Panc1 (cell line): ENCODE measurements at regions not wholly inside any gene's neighbourhood (a gene's known extent, or its start where the extent isn't known, plus 50 kb on each side); places are given as distances from the start of the nearest gene placed in this dataset.

Experiments used
- ATAC-seq: fragments of 200-7000 bp; cut with Tn5 transposase; 2 replicates; pipeline ENCODE4 v1.9.1; 2020; ENCODE audit warnings: mild to moderate bottlenecking, moderate library complexity
- BruUV-seq: library from RNA; stranded (reverse); fragments of 400-500 nt; replicated peaks from 2 replicates; lab custom pipeline; 2021; lab: Mats Ljungman, UMichigan
- CTCF ChIA-PET: fragments of 300-600 bp; sonication (Branson Sonifier 250); formaldehyde crosslinking; loops from one replicate; lab custom pipeline; 2022; ENCODE audit warnings: antibody characterized with exemption; lab: Charles Lee
- POLR2A ChIA-PET: fragments of 300-600 bp; sonication (Branson Sonifier 250); formaldehyde crosslinking; loops from one replicate; lab custom pipeline; 2022; ENCODE audit warnings: antibody characterized with exemption; lab: Charles Lee
- DNase-seq: peaks from one replicate; pipeline ENCODE4 v3.0.0-alpha.2; 2010; ENCODE audit warnings: low read depth, low spot score
- H3K27ac ChIP-seq: 2 replicates; pipeline ENCODE4 v1.5.1; 2011; ENCODE audit warnings: mild to moderate bottlenecking, low read length, inconsistent platforms
- H3K27me3 ChIP-seq: fragments of 200-500 bp; sonication (Bioruptor generic); 2 replicates; pipeline ENCODE4 v1.6.0; 2014; ENCODE audit warnings: low read length, inconsistent platforms; ENCODE audit not compliant: control insufficient read depth, insufficient read depth
- H3K36me3 ChIP-seq: fragments of 200-500 bp; sonication (Bioruptor generic); 2 replicates; pipeline ENCODE4 v1.5.1; 2014; ENCODE audit warnings: inconsistent platforms, mild to moderate bottlenecking, low read length, moderate library complexity; ENCODE audit not compliant: control insufficient read depth, insufficient read depth
- H3K4me1 ChIP-seq: 2 replicates; pipeline ENCODE4 v1.5.1; 2011; ENCODE audit warnings: inconsistent platforms, mild to moderate bottlenecking, low read length, moderate library complexity; ENCODE audit not compliant: control insufficient read depth, insufficient read depth
- H3K4me3 ChIP-seq, 2 experiments: 2 replicates each; pipeline ENCODE4 v1.5.1; 2011 to 2012; ENCODE audit warnings: low read depth in 2 of 2, low read length in 2 of 2, mild to moderate bottlenecking in 2 of 2, inconsistent platforms in 1 of 2, moderate library complexity in 1 of 2
- H3K9me3 ChIP-seq: fragments of 200-500 bp; sonication (Bioruptor generic); 2 replicates; pipeline ENCODE4 v1.5.1; 2014; ENCODE audit warnings: low read depth, mild to moderate bottlenecking, inconsistent platforms, low read length, moderate library complexity; ENCODE audit not compliant: control insufficient read depth, insufficient read depth
- CTCF ChIP-seq: fragments of 450-650 bp; IDR thresholded peaks from 2 replicates; pipeline ENCODE4 v1.5.1; 2017; ENCODE audit warnings: mild to moderate bottlenecking
- POLR2AphosphoS5 ChIP-seq: IDR thresholded peaks from 2 replicates; pipeline ENCODE4 v1.6.1; 2012; ENCODE audit warnings: mild to moderate bottlenecking, low read depth, low read length, moderate library complexity
- REST ChIP-seq, 2 experiments: IDR thresholded peaks; 2 replicates each; pipeline ENCODE4 v1.6.1; 2011 to 2012; ENCODE audit warnings: low read depth in 2 of 2, control low read depth in 1 of 2, low read length in 1 of 2, mild to moderate bottlenecking in 1 of 2, moderate library complexity in 1 of 2; ENCODE audit not compliant: insufficient read depth in 1 of 2
- SIN3A ChIP-seq: IDR thresholded peaks from 2 replicates; pipeline ENCODE4 v1.6.1; 2012; ENCODE audit warnings: low read depth, mild to moderate bottlenecking, low read length, moderate library complexity, borderline replicate concordance; ENCODE audit not compliant: insufficient read depth
- TCF7L2 ChIP-seq: IDR thresholded peaks from 2 replicates; pipeline ENCODE4 v1.6.1; 2011; ENCODE audit warnings: mild to moderate bottlenecking, low read depth, low read length, inconsistent platforms
- in situ Hi-C: cut with HindIII; loops from 2 replicates; pipeline ENCODE4 v1.10.0; 2016; ENCODE audit warnings: low sequenced_read_pairs, low pct_unique_long_range_greater_than_20kb
- intact Hi-C: fragments of 100-400 bp; cut with micrococcal nuclease; formaldehyde crosslinking; loops from one replicate; pipeline ENCODE4 v1.10.0; 2022; ENCODE audit not compliant: unreplicated experiment

- TF ChIP-seq SIN3A: no peak
- no peak for TF ChIP-seq REST (IDR thresholded peaks at IDR 0.05; ENCODE audit: insufficient read depth in 1 of 2, low read depth in 2 of 2, low read length in 1 of 2)
- no peak for TF ChIP-seq POLR2AphosphoS5
- no peak for TF ChIP-seq TCF7L2
- no peak for TF ChIP-seq CTCF
- ChIA-PET POLR2A (no interaction called here), CTCF (no interaction called here)
- Histone ChIP-seq H3K4me1 (no peaks in the 10 kb centered on the region), H3K27ac (no peak overlapping the region), H3K4me3 (no peak overlapping the region), H3K36me3 (no peaks in the 10 kb centered on the region), H3K9me3 (no peaks in the 10 kb centered on the region; the same call in 1 of the 2 replicates), H3K27me3 (no peaks in the 10 kb centered on the region)
- BruUV-seq: no TSS peak
- intact Hi-C loops (no loop called here), in situ Hi-C loops (no loop called here)
- ATAC-seq: no peak
- no peak for DNase-seq
Measured at GRCh38 chr2:41068740-41069139, 616.9 kb upstream of the SLC8A1 start.

GRCh38 chr2:41078341-41078740 lies 626.5 kb upstream of the SLC8A1 start:
- ATAC-seq (no peak), DNase-seq (no peak)
- Histone ChIP-seq H3K27ac (no peak overlapping the region), H3K27me3 (no peaks in the 10 kb centered on the region), H3K4me3 (no peak overlapping the region), H3K4me1 (no peaks in the 10 kb centered on the region), H3K36me3 (no peaks in the 10 kb centered on the region), H3K9me3 (no peaks in the 10 kb centered on the region)
- BruUV-seq: no TSS peak
- intact Hi-C loops (no loop called here), in situ Hi-C loops (no loop called here)
- no peak for TF ChIP-seq REST (IDR thresholded peaks at IDR 0.05; ENCODE audit: insufficient read depth in 1 of 2, low read depth in 2 of 2, low read length in 1 of 2)
- no peak for TF ChIP-seq TCF7L2
- TF ChIP-seq POLR2AphosphoS5: no peak
- TF ChIP-seq SIN3A: no peak
- no peak for TF ChIP-seq CTCF
- CTCF ChIA-PET: no interaction called here
- POLR2A ChIA-PET: no interaction called here
